ENCODE measurements at regions not wholly inside any gene's neighbourhood (a gene's known extent, or its start where the extent isn't known, plus 50 kb on each side); places are given as distances from the start of the nearest gene placed in this dataset.
"Not testable (repeated sequence)": the region's sequence is repeated elsewhere in the genome, so short reads cannot be mapped to it uniquely, and the experiment has no call there.

DNA sequence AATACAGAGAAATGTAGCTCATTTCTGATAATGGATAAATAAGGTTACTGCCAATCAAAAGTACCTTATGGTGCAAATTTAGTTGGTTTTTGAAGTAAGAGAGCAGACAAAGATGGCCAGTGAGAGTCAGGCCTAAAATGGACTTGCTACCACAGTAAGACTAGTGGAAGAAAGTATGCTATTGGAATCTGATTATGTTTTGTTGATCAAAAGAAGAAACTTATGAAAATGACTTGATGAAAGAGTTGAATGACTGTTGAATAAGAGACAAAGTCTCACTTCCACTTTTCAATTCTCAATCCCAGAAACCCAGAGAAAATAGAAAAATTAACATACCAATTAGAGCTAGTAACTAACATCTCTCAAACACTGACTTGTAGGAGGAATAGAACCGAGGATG lies 737.8 kb upstream of the INTU start:
- DNase-seq: no peak

DNA sequence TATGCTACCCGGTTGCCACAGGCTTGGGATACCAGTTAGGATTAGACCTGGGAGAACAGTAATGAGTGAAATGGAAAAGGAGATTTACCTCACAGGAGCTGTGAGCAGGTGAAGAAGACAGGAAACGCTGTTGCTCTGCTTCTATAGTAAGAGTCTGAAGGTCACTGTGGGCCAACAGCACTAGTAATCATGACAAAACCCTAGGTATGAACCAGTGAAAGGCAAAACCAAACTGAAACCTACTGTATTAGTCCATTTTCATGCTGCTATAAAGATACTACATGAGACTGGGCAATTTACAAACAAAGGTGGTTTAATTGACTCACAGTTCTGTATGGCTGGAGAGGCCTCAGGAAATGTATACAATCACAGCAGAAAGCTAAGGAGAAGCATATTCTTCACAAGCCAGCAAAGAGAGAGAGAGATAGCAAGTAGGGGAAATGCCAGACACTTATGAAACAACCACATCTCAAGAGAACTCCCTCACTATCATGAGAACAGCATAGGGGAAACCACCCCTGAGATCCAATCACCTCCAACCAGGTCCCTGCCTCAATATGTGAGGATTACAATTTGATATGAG lies 736.7 kb upstream of the INTU start:
- no peak for DNase-seq

DNA sequence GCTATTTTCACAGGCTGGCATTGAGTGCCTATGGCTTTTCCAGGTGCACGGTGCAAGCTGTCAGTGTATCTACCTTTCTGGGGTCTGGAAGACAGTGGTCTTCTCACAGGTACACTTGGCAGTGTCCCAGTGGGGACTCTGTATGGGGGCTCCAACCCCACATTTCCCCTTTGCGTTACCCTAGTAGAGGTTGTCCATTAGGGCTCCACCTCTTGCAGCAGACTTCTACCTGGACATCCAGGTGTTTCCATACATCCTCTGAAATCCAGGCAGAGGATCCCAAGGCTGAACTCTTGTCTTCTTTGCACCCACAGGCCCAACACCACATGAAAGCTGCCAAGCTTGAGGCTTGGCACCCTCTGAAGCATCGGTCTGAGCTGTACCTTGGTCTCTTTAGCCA lies 735.7 kb upstream of the INTU start:
- no peak for DNase-seq

DNA sequence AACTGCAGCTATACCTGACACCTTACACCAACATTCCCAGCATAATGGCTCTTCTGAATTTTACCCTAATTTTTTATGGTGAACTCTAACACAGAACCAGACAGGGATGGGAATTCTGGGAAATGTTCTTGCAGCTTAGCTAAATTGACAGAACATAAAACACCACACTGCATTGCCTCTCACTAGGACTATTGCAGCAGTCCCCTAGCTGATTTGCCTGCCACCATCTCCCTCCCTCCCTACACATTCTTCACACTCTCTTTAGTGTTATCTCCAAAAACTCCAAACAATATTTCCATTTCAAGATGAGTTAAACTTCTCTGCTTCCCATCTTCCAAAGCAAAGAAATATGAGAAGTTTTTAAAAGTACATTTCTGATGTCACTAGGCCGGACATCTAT lies 733.9 kb upstream of the INTU start:
- no peak for DNase-seq

DNA sequence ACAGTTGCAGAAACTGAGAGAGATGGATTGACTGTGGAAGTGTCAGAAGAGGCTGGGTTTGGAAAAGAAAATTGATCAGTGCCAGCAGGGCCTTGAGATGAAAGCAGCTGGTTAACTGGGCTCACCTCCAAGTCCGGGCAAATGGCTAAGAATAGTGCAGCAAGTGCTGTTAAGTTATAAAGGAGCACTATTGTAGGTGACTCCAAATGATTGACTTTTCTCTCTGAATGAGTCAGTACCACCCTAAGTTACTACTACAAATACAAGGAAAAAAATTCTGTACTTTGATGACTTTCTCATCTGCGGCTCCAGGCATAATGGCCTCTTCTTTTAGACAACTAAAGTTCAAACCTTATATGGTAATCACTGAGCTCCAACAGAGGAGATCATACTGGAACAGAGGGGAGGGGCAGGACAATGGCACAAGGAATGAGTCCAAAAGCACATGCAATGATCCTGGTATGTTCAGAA lies 733.4 kb upstream of the INTU start:
- DNase-seq: no peak

DNA sequence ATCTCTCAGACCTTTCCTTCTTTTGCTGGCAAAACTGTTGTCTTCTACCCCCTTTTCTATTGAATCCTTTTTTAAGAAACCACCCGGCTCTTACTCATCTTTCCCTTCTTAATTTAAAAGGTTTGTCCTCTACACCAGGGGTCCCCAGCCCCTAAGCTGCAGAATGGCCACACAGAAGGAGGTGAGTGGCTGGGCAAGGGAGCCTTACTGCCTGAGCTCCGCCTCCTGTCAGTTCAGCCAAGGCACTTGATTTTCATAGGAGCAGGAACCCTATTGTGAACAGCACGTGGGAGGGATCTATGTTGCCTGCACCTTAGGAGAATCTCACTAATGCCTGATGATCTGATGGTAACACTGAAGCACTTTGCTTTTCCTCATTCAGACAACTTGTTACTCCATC lies 726.3 kb upstream of the INTU start:
- DNase-seq: no peak

DNA sequence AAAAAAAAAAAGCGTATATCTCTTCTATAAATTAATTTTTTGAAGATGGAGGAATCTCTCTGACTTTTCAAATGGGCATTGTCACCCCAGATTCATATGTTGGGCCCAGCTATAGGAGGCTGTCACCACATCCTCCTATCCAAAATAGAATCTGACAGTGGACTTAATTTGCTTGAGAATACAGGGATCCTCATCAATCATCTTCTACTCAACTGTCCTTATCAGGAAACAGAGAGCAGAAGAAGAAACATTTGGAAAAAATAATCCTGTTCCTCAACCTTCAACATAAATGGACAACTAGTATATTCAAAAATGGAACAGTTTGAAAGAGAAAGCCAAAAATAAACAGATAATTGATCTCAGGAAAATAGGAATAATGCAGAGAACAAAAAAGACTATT lies 725.4 kb upstream of the INTU start:
- no peak for DNase-seq

DNA sequence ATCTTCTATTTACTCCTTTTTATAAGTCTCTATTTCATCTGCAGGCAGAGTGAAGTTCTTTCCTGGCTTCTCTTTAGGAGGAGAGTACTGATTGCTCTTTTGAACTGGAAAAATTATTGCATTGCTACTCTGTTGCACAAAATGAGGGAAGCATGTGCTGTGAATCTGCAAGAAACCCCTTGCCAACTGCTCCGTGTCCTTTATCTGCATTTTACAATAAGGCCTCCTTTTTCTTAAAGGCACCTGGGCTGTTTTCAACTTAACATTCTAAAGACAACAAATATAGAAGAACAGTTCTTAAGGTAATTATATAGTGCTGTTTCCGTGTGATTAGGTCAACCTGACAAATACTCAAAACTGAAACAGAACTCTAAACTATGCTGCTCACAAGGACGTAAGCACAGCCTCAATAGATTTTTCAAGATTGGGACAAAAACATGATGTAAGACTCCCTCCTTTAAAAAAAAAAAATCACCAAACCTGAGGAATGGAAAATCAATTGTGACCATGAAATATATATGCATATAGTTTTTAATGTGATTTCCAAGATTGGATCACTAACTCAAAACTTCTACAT lies 716.6 kb upstream of the INTU start:
- no peak for DNase-seq

DNA sequence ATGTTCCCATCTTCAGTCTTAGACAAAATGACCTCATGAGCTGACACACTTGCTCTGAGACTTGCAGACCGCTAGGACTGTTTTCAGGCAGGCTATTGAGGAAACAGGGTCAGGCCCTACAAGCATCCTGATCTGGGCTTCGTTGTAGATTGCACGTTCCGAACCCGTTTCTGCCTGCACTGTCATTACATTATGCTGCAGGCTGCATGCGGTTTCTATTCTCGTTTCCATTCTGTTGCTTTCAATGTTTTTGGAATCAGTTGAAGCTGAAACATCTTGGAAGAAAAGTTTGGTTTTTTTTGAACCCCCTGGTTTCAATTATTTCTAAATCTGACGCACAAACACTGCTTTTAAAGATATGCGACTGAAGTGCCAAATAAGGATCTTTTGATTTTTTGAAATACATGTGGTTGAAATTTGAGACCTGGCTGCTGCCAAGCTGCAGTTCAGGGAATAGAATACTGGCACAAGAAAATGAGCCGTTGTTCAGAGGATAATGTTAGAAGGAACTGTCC lies 716.1 kb upstream of the INTU start:
- no peak for DNase-seq

DNA sequence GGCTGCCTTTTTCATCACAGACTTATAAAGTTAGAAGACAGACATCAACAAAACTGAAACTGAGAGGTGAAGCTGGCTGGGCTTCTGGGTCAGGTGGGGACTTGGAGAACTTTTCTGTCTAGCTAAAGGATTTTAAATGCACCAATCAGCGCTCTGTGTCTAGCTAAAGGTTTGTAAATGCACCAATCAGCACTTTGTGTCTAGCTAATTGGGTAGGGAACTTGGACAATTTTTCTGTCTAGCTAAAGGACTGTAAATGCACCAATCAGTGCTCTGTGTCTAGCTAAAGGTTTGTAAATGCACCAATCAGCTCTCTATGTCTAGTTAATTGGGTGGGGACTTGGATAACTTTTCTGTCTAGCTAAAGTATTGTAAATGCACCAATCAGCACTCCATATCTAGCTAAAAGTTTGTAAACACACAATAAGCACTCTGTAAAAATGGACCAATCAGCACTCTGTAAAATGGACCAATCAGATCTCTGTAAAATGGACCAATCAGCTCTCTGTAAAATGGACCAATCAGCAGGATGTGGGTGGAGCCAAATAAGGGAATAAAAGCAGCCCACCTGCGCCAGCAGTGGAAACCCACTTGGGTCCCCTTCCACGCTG lies 710.3 kb upstream of the INTU start:
- DNase-seq: not testable (repeated sequence)

DNA sequence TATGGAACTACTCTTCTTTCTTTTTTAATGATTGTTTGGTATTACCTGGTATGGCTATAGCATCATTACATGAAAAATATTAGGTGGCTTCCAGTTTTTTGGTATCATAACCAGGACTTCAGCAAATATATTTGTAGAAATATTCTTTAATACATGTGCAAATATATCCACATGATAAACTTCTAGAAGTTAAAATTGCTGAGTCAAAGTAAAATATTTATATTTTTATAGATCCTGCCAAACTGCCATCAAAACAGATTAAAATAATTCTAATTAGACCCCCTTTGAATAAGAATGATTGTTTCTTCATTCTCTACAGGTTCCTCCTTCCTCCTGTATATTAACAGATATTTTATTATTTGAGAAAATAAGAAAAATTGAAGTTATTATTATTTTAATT lies 708.5 kb upstream of the INTU start:
- DNase-seq: no peak

DNA sequence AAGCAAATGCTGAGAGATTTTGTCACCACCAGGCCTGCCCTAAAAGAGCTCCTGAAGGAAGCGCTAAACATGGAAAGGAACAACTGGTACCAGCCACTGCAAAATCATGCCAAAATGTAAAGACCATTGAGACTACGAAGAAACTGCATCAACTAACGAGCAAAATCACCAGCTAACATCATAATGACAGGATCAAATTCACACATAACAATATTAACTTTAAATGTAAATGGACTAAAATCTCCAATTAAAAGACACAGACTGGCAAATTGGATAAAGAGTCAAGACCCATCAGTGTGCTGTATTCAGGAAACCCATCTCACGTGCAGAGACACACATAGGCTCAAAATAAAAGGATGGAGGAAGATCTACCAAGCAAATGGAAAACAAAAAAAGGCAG lies 702.7 kb upstream of the INTU start:
- DNase-seq: not testable (repeated sequence)

DNA sequence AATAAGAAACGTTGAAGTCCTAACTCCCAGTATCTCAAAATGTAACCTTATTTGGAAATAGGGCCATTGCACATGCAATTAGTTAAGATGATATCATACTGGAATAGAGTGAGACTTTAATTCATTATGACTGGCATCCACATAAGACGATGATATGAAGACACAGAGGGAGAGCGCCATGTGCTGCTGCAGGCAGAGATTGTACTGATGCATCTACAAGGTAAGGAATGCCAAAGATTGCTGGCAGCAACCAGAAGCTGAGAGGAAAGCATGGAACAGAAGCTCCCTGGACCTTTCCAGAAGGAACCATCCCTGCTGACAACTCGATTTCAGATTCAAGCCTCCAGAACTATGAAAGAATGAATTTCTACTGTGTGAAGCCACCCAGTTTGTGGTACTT lies 697.0 kb upstream of the INTU start:
- no peak for DNase-seq

DNA sequence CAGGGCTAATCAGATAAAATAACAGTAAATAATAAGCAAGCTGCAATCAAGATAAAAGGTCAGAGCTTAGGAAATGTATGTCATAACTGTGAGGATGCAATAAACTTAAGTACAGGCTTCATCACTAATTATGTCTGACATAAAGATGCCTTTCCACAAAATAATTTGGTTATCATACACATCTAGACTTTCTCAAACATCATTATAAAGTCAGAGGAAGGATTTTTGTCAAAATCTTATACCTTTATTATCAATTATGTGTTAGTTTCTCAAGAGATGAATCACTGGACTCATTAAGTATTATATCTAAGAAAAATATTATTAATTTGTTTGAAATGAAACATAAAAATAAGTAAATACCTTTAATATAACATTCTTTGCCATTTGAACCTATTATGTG lies 695.4 kb upstream of the INTU start:
- no peak for DNase-seq

DNA sequence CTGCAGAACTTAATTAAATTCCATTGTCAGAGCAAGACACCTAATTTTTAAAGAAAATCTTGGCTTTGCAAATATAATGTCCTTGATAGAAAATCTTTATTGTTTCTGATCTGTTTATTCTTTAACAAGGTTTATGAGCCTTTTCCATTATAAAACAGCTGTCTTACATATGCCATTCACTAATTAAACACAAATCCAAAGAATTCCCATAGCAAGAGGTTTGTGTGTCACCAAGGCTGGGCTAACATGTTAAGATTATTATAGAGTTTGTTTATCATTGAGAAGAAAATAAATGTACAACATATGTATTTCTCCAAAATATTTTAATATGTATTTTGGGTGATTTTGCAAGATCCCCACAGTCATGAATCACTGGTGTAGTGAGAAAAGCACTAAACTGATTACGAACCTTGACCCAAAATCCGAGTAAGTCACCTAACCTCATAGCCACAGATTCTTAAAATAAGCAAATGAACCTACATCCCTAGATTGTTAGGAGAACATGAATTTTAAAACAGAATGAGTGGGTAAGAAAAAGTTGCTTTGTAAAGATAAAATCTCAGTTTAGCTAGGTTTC lies 694.8 kb upstream of the INTU start:
- DNase-seq: no peak

DNA sequence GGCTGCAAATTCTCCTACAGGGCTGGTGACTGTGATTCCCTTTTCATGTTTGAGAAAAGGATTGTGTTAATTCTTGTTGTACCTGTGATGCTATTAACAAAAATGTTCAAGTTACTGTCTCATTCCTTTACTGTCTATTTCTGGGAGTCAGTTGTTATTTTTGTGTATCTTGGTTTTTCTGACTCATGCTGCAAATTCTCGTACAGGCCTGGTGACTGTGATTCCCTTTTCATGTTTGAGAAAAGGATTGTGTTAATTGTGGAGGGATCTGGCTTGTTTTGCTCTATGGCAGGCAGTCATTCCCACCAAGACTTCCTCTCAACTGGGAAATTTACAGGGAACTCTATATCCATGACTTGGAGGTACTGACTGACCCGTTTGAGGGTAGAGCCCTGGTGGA lies 693.4 kb upstream of the INTU start:
- no peak for DNase-seq

DNA sequence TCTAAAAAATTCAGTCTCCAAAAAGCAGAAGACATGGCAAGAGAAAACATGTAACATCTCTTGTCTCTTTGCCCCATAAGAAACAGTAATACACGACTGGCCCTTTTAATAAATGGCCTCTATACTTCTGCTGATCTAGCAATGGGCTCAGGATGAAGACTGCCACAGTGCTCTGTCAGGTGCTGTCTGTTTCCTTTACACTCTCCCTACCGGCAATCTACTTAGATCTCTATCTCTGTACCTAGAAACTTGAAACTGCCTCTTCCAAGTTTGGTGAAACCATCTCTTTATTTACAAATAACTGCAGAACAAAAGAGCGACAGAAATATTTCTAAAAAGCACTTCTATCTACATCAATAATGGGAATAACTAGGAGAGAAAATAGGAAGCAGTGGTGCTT lies 685.2 kb upstream of the INTU start:
- no peak for DNase-seq

DNA sequence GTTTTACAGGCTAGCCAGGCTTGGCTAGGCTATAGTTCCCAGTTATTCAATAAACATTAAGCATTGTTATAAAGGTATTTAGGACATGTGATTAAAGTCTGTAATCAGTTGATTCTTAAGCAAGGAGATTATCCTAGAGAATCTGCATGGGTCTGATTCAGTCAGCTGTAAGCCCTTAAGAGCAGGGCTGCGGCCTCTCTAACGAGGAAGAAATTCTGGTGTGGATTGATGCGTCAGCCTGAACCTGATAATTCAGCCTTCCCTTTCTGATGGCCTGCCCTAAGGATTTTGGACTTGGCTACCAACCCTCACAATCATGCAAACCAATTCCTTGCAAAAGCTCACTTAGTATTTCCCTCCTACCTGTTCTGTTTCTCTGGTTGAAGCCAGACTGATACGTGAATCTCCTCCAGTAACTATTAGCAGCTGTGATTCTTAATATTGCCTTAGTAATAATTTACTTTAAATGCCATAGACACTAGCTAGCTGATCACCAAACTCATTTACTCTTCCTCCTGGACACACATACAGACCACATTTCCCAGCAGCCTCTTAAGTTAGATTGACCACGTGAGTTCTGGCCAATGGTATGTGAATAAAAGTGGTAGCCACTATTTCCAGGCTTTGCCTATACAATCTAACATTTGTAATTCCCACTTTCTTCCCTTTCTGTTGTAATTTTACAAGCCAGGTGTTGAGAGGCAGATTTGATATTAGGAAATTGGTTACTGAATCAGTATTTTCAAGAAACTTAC lies 678.0 kb upstream of the INTU start:
- no peak for DNase-seq

DNA sequence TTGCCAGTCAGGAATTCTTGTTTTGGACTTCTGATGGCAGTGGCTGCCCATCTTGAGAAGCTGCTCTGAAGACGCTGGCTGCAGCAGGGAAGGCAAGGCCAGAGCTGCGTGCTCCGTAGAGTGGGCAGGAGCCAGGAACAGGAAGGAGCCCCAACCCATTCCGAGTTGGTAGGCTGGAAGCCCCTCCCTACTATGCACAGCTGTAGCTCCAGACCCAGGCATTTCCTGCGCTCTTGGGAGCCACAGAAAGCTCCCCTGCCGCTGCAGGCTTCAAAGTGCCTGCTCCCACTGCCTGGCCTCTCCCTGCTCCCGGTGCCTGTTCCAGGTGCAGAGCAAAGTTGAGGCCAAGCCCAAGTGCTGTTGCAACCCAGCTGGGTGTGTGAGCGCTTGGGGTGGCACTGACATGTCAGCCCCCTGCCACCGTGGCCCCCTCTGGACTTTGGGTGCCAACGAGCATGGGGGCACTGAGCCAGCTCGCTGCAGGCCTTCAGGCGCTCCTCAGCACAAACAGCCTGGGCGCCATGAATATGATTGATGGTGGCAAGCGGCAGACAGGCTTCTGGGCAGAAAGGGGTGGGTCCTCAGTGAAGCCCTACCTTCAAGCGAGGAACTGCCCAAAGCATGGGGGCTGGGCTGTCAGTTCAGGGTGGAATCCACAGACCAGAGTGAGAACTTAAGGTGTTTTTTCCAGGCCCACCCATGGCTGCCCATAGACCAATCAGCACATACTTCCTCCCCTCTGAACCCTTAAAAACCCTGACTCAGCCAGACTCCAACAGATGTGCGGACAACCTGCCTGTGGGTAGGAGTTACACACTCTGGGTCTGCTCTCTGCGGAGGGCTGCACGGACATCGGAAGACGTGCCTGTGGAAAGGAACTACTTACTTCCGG lies 677.2 kb upstream of the INTU start:
- DNase-seq: no peak

DNA sequence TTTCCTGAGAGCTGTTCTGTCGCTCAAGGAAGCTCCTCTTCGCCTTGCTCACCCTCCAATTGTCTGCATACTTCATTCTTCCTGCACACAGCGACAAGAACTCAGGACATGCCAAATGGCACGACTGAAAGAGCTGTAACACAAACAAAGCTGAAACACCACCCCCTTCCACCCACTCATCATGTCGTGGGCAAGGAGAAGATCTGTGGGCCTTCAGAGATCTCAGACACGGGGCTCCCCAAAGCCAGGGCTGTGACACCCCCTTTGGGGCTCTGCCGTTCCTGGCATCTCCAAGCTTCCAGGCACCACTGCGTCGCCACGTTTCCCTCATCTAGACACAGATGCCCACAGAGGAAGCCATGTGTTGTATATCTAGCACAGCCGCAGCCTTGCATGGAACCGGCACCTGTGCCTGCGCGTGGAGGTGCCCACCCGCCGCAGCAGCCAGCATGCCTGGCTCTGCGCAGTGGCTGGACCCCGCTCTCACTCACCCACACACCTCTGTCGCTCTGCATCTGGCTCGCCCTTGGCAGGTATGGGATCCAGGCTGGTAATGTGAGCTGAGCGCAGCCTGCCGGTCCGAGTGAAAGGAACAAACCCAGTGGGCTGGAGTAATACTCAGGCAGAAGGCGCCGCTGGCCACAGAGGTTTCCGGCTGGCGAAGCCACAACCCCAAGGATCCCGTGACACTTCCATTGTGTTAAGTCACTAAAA lies 676.4 kb upstream of the INTU start:
- DNase-seq: no peak

DNA sequence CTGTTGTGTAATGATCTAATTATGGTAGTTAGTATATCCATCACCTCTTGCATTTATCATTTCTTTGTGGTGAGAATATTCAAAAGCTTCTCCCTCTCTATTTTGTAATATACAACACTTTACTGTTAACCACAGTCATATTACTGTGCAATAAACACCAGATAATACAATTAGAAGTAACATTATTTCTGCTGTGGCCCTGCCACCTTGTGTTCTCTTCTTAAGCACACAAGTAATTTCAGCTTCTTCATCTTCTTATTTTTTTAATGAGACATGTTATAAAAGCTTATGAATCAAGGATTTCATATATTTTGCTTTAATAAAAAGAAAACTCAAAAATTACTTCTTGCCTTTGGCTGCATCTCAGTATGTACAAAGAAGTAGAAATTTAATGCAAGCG lies 675.2 kb upstream of the INTU start:
- DNase-seq: no peak

DNA sequence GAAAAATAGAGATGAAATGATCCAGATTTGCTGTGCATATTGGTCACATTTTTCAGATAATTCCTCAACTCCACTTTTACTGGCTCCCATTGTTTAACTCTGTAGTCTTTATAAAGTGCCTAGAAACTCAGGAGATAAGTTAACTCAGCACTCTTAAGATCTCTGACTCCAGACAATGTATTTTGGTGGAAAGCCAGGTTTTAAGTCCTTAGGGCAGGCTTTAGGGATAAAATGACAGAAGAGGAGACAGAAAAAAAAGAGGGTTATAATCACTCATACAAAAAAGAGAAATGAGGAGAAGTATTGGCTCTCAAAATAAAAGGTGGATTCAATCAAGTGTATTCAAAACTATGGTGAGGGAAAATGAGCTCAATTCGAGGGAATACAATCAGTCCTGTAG lies 674.8 kb upstream of the INTU start:
- DNase-seq: no peak

Data from 8988T (cell line).